Thyroid gland (tissue), 4 donors: ENCODE measurements at regions not wholly inside any gene's neighbourhood (a gene's known extent, or its start where the extent isn't known, plus 50 kb on each side); places are given as distances from the start of the nearest gene placed in this dataset.

Source experiments
- DNase-seq, 2 donors: peaks; one replicate each; pipeline ENCODE4 v3.0.0-alpha.2; 2019
- H3K27ac ChIP-seq, 3 donors: fragments of 200-600 bp; sonication (generic); 1 replicate in 2 of 3; 2 replicates in 1 of 3; pipeline ENCODE4 v1.5.1; 2016 to 2019; ENCODE audit warnings: mild to moderate bottlenecking in 1 of 3, moderate library complexity in 1 of 3
- H3K27me3 ChIP-seq: fragments of 200-600 bp; sonication (generic); one replicate; pipeline ENCODE4 v1.5.1; 2019
- H3K36me3 ChIP-seq, 2 donors: fragments of 200-600 bp; sonication (generic); one replicate each; pipeline ENCODE4 v1.5.1; 2016 to 2019
- H3K4me1 ChIP-seq, 2 donors: fragments of 200-600 bp; sonication (generic); one replicate each; pipeline ENCODE4 v1.5.1; 2017 to 2019
- H3K4me3 ChIP-seq, 3 donors: fragments of 200-600 bp; sonication (generic); replicated peaks in 1 of 3; 1 replicate in 2 of 3; 2 replicates in 1 of 3; pipeline ENCODE4 v1.5.1; 2016; ENCODE audit warnings: mild to moderate bottlenecking in 1 of 3
- H3K9me3 ChIP-seq: fragments of 200-600 bp; sonication (generic); one replicate; pipeline ENCODE4 v1.5.1; 2017
- POLR2A ChIP-seq, 2 donors: fragments of 450-650 bp; IDR thresholded peaks; one replicate each; pipeline ENCODE4 v1.6.1; 2017; ENCODE audit warnings: antibody characterized with exemption in 2 of 2, mild to moderate bottlenecking in 2 of 2, moderate library complexity in 1 of 2
- WGBS, 2 donors: methylation state at CpG; one replicate each; pipeline ENCODE4 v1.1.5; 2017; 5-methylcytosine and 5-hydroxymethylcytosine counted together
- intact Hi-C: fragments of 100-400 bp; cut with DNase I; formaldehyde crosslinking; loops from one replicate; pipeline ENCODE4 v1.15.1; 2023
- TF ChIP-seq, protein P1 (sequence below), 6 experiments: fragments of 200-600 bp in 3 of 6; fragments of 450-650 bp in 3 of 6; sonication (generic) in 3 of 6; IDR thresholded peaks; one replicate each; pipeline ENCODE4 v1.5.1; 2016 to 2019; ENCODE audit warnings: antibody characterized with exemption in 6 of 6, mild to moderate bottlenecking in 2 of 6, inconsistent platforms in 1 of 6, moderate library complexity in 1 of 6

DNA sequence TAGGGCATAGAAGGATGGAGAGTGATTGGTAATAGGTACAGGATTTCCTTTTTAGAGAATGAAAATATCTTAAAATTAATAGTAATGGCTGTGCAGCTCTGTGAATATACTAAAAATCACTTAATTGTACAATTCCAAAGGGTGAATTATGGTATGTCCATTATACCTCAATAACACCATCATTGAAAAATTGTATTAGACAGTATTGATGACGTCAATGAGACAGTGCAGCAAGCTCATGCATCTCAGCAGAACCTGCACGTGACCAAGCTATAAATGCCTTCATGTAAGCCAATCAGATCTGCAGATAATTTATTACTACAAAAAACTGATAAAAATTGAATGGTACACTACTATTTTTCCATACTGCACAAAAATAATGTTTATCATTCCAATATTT, 354.4 kb upstream of the CDH19 start:
- no peak overlapping the region for H3K4me3 ChIP-seq
- H3K9me3 ChIP-seq = no peaks in the 10 kb centered on the region
- no peaks in the 10 kb centered on the region for H3K27me3 ChIP-seq
- no peak overlapping the region for H3K27ac ChIP-seq
- DNase-seq = no peak
- no peaks in the 10 kb centered on the region for H3K36me3 ChIP-seq
- TF ChIP-seq POLR2A (IDR thresholded peaks at IDR 0.05) = no peak
- TF ChIP-seq, protein P1, sequence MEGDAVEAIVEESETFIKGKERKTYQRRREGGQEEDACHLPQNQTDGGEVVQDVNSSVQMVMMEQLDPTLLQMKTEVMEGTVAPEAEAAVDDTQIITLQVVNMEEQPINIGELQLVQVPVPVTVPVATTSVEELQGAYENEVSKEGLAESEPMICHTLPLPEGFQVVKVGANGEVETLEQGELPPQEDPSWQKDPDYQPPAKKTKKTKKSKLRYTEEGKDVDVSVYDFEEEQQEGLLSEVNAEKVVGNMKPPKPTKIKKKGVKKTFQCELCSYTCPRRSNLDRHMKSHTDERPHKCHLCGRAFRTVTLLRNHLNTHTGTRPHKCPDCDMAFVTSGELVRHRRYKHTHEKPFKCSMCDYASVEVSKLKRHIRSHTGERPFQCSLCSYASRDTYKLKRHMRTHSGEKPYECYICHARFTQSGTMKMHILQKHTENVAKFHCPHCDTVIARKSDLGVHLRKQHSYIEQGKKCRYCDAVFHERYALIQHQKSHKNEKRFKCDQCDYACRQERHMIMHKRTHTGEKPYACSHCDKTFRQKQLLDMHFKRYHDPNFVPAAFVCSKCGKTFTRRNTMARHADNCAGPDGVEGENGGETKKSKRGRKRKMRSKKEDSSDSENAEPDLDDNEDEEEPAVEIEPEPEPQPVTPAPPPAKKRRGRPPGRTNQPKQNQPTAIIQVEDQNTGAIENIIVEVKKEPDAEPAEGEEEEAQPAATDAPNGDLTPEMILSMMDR (IDR thresholded peaks at IDR 0.05) = no peak
- no peaks in the 10 kb centered on the region for H3K4me1 ChIP-seq
- 73 to 82% methylated on average over 2 of the region's 2 CpGs for WGBS, 2 donors
- intact Hi-C loops = no loop called here

DNA sequence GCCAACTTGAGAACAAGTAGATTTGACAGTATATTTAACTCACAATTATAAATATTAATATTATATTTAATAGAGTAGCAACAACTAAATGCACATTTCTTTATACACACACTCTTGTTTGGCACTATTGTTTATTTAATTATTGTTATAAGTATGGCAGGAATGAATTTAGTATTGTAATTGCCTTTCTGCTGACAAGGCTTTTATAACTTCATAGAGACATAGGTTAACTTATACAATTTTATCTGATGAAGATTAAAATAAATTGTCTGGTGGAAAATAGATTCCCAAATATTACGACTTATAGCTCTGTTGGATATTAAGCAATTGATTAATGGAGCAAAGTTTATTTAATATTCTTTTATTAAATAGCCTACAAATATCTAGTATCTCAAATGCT, 347.9 kb upstream of the CDH19 start:
- H3K27ac ChIP-seq = no peak overlapping the region
- 79 to 89% methylated on average over 1 of the region's 1 CpG for WGBS, 2 donors
- no peaks in the 10 kb centered on the region for H3K27me3 ChIP-seq
- no peaks in the 10 kb centered on the region for H3K36me3 ChIP-seq
- intact Hi-C loops = no loop called here
- DNase-seq = no peak
- H3K4me1 ChIP-seq = no peaks in the 10 kb centered on the region
- TF ChIP-seq POLR2A (IDR thresholded peaks at IDR 0.05) = no peak
- TF ChIP-seq, protein P1 (IDR thresholded peaks at IDR 0.05) = no peak
- H3K9me3 ChIP-seq = no peaks in the 10 kb centered on the region
- H3K4me3 ChIP-seq = no peak overlapping the region

DNA sequence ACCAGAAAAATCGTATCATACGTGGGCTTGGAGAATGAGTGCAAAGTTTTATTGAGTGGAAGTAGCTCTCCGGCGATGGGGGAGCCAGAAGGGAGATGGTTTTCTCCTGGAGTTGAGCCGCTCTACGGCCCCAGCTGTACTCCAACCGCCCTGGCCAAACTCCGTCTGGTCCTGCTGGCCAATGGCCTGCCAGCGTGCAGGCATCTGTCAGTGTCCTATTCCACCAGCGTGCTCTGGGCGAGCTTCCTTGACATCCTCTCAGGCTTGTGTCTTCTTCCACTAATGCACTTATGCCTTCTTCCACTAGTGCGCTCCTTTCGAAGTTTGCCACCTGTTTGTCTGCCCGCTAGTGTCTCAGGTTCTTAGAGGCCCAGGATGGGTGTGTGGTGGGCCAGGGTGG, 345.5 kb upstream of the CDH19 start:
- DNase-seq = no peak
- intact Hi-C loops = no loop called here
- Histone ChIP-seq H3K4me1 (no peaks in the 10 kb centered on the region), H3K36me3 (no peaks in the 10 kb centered on the region), H3K4me3 (no peak overlapping the region), H3K9me3 (no peaks in the 10 kb centered on the region), H3K27ac (no peak overlapping the region), H3K27me3 (no peaks in the 10 kb centered on the region)
- 96% methylated on average over 14 of the region's 14 CpGs for whole genome bisulfite sequencing, 2 donors
- TF ChIP-seq POLR2A (IDR thresholded peaks at IDR 0.05) = no peak
- TF ChIP-seq, protein P1 (IDR thresholded peaks at IDR 0.05) = no peak

DNA sequence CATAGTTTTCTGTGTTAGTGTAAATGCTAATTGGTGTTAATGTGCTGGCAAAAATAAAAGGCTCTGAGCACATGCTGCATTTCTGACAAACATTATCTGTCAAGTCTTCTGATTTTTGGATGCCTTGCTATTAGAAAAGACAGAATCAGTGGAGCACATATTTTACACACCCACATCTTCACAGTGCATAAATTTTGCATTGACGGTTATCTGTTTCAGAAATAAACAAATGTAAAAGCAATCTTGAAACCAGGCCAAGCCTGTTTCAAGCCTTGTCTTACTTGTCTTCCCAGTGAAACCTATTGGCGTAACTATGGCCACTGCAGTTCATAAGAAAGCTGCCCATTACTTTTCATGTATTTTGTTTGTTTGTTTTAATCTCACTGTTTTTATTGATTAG, 333.7 kb upstream of the CDH19 start:
- intact Hi-C loops = no loop called here
- no peaks in the 10 kb centered on the region for H3K4me1 ChIP-seq
- H3K27ac ChIP-seq = no peak overlapping the region
- no peaks in the 10 kb centered on the region for H3K27me3 ChIP-seq
- WGBS, 2 donors = 95 to 96% methylated on average over 2 of the region's 2 CpGs
- no peaks in the 10 kb centered on the region for H3K9me3 ChIP-seq
- TF ChIP-seq, protein P1 (IDR thresholded peaks at IDR 0.05) = no peak
- no peak for TF ChIP-seq POLR2A (IDR thresholded peaks at IDR 0.05)
- DNase-seq = no peak
- H3K4me3 ChIP-seq = no peak overlapping the region
- H3K36me3 ChIP-seq = no peaks in the 10 kb centered on the region

DNA sequence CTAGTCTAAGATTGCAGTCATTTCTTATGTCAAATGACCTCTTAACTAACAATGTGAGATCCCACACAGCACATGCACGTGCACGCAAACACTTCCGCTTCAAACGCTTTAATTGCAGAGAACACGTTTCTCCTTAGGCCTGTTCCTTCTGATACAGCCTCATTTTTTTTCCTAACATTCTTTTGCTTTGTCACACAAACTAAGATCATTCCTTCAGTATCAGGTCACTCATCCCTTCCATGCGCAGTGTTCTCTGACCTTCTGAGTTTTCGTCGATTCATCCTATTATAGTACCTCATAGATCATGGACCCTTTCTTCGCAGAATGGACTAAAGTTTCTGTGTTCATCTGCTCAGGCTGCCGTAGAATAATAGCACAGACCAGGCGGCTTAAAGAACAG, 327.1 kb upstream of the CDH19 start:
- Histone ChIP-seq H3K27me3 (no peaks in the 10 kb centered on the region), H3K36me3 (no peaks in the 10 kb centered on the region), H3K4me1 (no peaks in the 10 kb centered on the region), H3K9me3 (no peaks in the 10 kb centered on the region), H3K27ac (no peak overlapping the region), H3K4me3 (no peak overlapping the region)
- DNase-seq = no peak
- TF ChIP-seq POLR2A (IDR thresholded peaks at IDR 0.05) = no peak
- TF ChIP-seq, protein P1 (IDR thresholded peaks at IDR 0.05) = no peak
- WGBS, 2 donors = 90 to 92% methylated on average over 11 of the region's 11 CpGs
- intact Hi-C loops = no loop called here
